NCI-H226 (cell line): ENCODE measurements at regions not wholly inside any gene's neighbourhood (a gene's known extent, or its start where the extent isn't known, plus 50 kb on each side); places are given as distances from the start of the nearest gene placed in this dataset.

ENCODE experiments used
- DNase-seq: peaks from one replicate; pipeline ENCODE4 v3.0.0-alpha.2; 2015

DNA sequence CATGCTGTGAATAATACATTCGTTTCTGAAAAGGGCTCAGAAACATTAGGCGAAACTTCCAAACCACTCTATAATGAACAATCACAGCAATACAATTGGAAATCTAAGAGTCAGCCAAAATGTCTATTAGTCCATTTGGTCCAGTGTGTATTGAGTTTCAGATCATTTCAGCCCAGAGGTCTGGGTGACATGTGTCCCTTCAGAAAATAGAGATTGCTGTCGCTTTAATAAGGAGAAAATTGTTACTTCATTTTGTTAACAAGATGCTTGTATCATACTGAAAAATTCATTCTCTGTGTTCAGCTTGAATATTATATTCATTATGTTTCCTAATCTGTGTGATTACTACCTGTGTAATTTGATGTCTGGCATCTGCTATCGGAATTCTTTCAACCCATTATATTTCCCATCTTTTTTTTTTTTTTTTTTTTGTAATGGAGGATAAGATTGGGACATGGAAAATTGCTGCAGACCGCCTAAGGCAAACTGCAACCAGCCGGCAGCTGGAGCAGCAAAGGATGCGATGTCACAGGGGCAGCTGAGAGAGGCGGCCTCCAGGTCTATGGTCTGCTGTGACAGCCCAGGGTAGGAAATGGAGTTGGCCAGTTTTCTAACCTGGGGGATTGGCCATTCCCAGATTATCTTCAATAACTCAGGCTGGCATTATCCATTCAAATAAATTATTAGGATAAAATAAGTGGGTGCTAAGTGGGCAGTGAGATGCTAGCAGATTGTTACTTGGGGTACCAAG, 170.9 kb upstream of the NPVF start:
- no peak for DNase-seq

DNA sequence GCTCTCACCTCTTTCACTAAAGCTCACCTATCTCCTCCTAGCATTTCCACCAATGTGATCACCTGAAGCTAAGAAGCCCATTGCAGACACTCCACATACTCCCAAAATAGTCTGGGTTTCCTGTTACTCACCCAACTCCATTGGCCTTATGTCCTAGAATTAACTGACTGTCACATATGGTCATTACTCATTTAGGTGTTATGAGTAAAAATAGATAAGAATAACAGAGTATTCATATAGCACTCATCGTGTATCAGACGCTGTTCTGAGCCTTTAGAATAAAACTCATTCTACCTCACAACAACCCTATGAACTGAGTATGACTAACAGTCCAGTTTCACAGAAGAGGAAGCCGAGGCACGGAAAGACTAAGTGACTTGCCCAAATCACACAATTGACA, 174.2 kb upstream of the NPVF start:
- no peak for DNase-seq

DNA sequence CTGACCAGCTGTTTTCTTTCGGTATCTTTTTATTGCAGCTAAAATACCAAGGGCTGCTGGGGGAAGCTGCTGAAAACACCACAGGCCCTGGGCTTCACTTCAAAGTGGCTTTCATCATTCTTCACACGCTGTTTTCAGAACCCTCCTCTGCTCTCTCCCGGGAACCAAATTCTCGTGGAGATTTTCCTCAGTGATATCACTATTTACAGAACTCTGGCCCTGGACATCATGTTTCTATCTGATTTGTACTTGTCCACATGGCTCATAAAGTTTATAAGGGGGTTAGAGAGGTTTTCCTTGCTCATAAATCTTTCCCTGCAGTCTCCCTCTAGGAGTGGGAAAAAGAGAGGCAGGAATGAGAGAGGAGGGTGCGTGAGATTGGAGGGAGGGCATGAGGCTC, 177.4 kb upstream of the NPVF start:
- DNase-seq, result no peak

DNA sequence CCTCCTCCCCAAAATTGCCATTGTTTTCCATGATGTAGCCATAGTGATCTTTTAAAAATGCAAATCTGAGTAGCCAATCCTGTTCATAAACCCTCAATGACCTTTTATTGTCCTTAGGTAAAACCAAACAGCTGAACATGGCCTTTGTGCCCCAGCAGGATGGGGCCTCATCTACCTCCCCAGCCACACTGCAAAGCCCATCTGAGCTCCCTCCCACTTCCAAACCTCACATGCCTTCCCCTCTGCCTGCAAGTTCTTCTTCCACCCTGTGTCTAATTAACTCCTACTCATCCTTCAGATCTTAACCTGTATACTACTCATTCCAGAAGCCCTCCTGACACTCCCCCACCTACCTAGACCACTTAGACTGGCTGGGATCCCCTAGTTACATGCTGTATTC, 178.8 kb upstream of the NPVF start:
- no peak for DNase-seq

- no peak for DNase-seq
Measured at GRCh38 chr7:25408012-25408687, 179.9 kb upstream of the NPVF start.

- no peak for DNase-seq
Measured at GRCh38 chr7:25408876-25409275, 180.6 kb upstream of the NPVF start.

DNA sequence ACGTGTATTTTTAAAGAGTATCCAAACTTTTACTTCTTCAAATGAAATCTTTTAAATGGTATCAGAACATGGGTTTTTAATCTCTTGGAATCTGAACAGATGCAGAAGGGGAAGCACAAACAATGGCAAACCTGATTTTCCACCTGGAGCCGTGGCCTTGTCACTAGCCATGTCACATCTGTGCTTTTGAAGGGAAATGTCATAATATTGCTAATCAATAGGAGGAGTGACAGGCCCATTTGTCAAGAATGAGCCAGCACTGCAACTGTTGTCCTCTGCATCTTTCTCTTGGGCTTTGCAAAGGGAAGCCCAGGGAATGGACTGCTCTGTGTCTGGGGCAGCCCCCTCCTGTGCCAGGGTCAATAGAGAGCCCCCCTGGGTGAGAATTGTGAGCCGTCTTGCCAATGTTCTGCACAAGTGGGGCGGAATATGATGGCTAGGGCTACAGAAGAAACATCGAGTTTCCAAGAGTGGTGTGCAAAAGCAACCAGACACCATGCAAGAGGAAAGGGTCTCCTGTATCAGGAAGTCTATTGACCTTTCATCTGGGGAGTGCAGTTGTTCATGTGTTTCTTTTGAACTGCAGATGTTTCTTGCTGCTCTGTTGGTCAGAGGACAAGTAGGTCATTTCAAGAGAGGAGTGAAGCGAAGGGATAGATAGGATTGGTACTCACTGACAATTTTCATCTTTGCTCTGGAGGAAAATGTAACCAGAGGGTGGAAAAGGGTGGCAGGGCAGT, 181.8 kb upstream of the NPVF start:
- DNase-seq, result no peak

DNA sequence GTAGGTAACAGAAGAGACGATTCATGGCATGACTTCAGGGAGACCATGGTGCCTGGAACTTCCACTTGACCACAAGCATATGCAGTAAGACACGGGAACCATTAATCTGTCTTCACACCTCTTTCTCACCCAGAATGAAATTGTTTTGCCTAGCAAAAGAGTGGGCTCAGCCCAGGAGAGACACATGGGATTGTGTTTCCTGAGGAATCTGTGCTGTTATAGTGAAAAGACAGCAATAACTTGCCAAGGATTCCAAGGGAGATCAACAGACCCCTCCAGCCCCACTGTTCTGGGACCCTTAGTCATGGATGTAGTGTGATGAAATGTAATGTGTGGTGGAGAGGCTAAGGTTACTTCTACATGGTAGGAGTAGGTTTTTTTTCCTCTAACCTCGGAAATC, 192.5 kb upstream of the NPVF start:
- DNase-seq, result no peak

GRCh38 chr7:25424113-25424512, 195.8 kb upstream of the NPVF start:
- no peak for DNase-seq

- no peak for DNase-seq
Measured at GRCh38 chr7:25424855-25425254, 196.6 kb upstream of the NPVF start.

DNA sequence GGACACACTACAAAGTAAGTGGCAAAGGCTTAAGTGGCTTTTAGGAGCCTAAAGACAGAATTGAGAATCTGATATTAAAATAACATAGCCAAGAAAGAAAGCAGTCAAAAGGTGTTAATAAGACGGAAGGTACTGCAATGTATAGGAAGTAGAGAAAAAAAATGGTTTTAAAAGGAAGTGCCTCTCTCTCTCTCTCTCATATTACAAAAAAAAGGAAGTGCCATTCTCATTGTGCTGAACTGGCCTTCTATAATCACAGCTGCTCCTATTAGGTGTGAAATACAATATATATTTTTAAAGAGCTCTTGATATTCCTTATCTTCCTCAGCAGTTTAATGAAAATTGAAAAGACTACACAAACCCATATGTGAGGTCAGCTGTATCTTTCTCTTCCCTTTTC, 199.4 kb upstream of the NPVF start:
- no peak for DNase-seq

GRCh38 chr7:25429731-25430130, 201.4 kb upstream of the NPVF start:
- no peak for DNase-seq

GRCh38 chr7:25430200-25430931, 202.1 kb upstream of the NPVF start:
- no peak for DNase-seq

DNA sequence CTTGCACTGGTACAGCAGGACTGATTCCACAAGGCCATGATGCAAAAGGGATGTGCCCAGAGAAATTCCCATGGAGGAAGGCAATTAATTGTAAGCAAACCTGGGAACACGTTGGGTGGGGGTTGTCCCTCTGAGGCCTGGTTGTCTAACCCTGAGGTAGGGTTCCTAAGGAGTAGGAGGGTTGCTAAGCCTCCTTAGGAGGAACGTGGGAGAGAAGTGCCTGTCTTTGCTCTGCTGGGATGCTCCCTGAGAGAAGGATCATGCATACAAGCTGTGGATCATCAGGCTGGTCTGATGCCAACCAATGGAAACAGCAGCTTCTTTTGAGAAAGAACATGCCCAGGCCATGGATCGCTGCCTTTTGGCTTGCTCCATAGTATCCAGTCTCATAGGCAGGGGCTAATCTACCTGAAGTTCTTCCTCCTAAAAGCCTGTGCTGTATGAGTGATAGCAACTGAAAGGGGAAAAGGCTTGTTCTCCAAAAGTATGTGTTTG, 203.7 kb upstream of the NPVF start:
- no peak for DNase-seq

GRCh38 chr7:25432807-25433206, 204.5 kb upstream of the NPVF start:
- DNase-seq, result no peak

DNA sequence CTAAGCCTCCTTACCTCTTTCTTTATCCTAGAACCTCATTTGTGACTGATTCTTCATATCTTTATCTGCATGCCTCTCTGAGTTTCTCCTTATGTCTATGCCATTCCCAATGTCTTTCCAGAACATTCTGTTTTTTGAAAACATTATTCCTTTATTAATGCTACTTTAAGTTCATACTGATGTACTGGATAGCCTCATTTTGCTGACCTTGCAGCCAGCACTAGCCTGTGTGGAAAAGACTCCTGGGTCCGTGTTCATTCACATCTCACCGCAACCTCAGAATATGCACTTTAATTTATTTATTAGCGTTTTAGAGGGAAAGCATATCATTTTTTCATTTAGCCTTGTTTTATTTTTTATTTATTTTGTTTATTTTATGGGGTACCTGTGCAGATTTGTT, 208.1 kb upstream of the NPVF start:
- no peak for DNase-seq

- DNase-seq, result no peak
Measured at GRCh38 chr7:25437308-25437707, 209.0 kb upstream of the NPVF start.

DNA sequence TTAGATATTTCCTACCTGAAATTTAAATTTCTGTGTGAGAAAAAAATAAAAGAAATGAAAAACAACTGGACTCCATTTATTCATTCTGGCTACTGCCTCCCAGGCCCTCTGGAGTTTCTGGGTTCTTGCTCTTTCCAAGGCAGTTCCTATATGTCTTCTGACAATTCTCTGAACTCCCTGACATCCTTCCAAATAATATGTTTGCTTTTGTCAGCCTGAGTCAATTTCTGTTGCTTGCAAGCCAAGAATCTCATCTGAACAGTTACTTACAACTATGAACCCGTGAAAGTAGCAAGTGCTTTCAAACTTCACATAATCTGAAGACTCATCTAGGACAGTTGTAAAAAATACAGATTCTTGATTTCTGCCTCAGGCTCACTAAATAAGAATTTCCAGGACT, 216.7 kb upstream of the NPVF start:
- no peak for DNase-seq

DNA sequence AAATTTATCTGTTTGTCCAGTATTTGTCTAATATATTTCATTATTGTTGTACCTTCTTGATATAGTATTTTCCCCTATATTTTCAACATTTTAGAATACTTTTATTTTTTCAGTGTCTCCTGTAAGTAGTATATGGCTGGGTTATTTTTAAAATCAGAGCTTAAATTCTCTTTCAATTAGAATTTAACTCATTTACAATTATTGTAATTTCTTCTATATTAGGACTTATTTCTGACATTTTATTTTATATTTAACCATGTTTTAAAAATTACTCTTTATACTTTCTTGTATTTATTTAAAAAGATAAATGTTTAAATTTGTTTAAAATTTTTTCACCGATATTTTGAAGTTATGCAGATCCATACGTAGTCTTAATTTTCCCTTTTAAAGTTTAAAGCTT, 220.0 kb upstream of the NPVF start:
- DNase-seq, result no peak

- no peak for DNase-seq
Measured at GRCh38 chr7:25454020-25454419, 225.7 kb upstream of the NPVF start.

DNA sequence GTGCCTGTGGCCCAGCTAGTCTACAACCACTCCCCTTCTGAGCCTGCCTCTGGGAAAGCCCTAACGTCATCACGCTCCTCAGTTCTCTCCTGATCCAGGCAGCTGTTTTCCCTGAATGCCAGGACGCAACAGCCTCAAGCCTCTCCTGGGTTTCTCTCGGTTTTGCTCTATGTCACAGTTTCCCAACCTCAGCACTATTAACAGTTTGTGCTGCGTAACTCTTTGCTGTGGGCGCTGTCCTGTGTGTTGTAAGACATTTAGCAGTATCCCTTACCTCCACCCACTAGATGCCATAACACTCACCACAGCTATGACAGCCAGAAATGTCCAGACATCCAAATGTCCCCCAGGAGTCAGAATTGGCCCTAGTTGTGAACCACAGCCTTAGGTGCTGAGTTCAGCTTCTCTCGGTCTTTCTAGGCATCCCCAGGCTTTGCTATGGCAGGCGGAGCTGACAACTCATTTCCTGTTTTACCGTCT, 226.3 kb upstream of the NPVF start:
- no peak for DNase-seq

DNA sequence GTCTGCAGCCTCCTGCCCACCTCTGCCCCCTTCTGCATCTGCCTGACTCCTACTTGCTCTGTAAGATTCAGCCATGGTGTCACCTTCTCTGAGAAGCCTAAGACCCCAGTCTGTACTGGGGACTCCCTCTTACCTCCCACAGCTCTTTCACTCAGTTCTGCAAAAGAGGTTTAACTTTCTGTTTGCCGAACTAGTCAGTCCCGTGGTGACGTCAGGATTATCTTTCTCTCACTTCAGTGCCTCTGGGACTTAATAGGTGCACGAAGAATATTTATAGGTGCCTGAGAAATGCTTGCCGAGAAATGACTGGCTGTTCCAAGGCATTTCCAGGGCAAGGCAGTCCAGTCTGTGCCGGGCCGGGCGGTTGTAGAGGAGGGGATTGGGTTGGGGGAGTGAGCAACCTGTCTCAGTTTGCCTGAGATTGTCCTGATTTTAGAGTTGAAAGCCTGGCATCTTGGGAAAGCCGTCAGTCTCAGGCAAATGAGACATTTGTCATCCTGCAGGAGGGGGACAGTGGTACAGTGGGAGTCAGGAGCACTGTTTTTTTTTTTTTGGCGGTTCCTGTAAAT, 227.5 kb upstream of the NPVF start:
- DNase-seq, result no peak
